Natural killer cell (primary cell): ENCODE measurements at regions not wholly inside any gene's neighbourhood (a gene's known extent, or its start where the extent isn't known, plus 50 kb on each side); places are given as distances from the start of the nearest gene placed in this dataset.

Experiments used
- ATAC-seq, 3 donors: fragments of 150-1000 bp in 2 of 3; fragments of 200-7000 bp in 1 of 3; cut with Tn5 transposase; 1 replicate in 1 of 3; 2 replicates in 2 of 3; pipeline ENCODE4 v1.10.0; 2021; ENCODE audit warnings: mild to moderate bottlenecking in 2 of 3, moderate library complexity in 2 of 3
- DNase-seq, 2 donors: peaks; one replicate each; pipeline versions ENCODE4 v3.0.0 to v3.0.0-alpha.2; 2013 to 2021; ENCODE audit warnings: mixed read lengths in 1 of 2
- H3K27ac ChIP-seq: one replicate; pipeline ENCODE4 v1.5.1; 2013; ENCODE audit warnings: mild to moderate bottlenecking, low read length
- H3K27me3 ChIP-seq: one replicate; pipeline ENCODE4 v1.6.1; 2013; ENCODE audit warnings: low read length; ENCODE audit not compliant: control insufficient read depth, insufficient read depth
- H3K36me3 ChIP-seq: one replicate; pipeline ENCODE4 v1.6.1; 2013; ENCODE audit warnings: low read length; ENCODE audit not compliant: control insufficient read depth, insufficient read depth
- H3K4me1 ChIP-seq: one replicate; pipeline ENCODE4 v1.6.1; 2013; ENCODE audit warnings: low read length; ENCODE audit not compliant: control insufficient read depth, insufficient read depth
- H3K4me3 ChIP-seq: one replicate; pipeline ENCODE4 v1.5.1; 2013; ENCODE audit warnings: low read length
- H3K9me3 ChIP-seq: one replicate; pipeline ENCODE4 v1.6.1; 2013; ENCODE audit warnings: low read length; ENCODE audit not compliant: control insufficient read depth, insufficient read depth
- H3K27ac Mint-ChIP-seq, 2 donors: one replicate each; pipeline ENCODE4 v1.8.0; 2022; ENCODE audit warnings: mild to moderate bottlenecking in 2 of 2, mixed read lengths in 2 of 2, moderate library complexity in 1 of 2
- H3K27me3 Mint-ChIP-seq, 2 donors: one replicate each; pipeline ENCODE4 v1.8.0; 2022; ENCODE audit warnings: low read depth in 2 of 2, mixed read lengths in 2 of 2
- H3K36me3 Mint-ChIP-seq: one replicate; pipeline ENCODE4 v1.8.0; 2022; ENCODE audit warnings: mixed read lengths
- H3K4me1 Mint-ChIP-seq, 2 donors: one replicate each; pipeline ENCODE4 v1.8.0; 2022; ENCODE audit warnings: mixed read lengths in 2 of 2
- H3K4me3 Mint-ChIP-seq: one replicate; pipeline ENCODE4 v1.8.0; 2022; ENCODE audit warnings: mild to moderate bottlenecking, moderate library complexity, mixed read lengths
- H3K9me3 Mint-ChIP-seq, 2 donors: one replicate each; pipeline ENCODE4 v1.8.0; 2022; ENCODE audit warnings: mixed read lengths in 2 of 2
- WGBS: methylation state at CpG from one replicate; pipeline ENCODE4 v1.1.7; 2013; ENCODE audit warnings: missing lambda C conversion rate; ENCODE audit not compliant: insufficient coverage; 5-methylcytosine and 5-hydroxymethylcytosine counted together
- intact Hi-C: fragments of 100-400 bp; cut with micrococcal nuclease; formaldehyde crosslinking; loops from one replicate; pipeline ENCODE4 v1.14.2; 2022
- TF ChIP-seq, protein P1 (sequence below): fragments of 200-600 bp; IDR thresholded peaks from one replicate; pipeline ENCODE4 v1.8.0; 2022; ENCODE audit warnings: antibody characterized with exemption

DNA sequence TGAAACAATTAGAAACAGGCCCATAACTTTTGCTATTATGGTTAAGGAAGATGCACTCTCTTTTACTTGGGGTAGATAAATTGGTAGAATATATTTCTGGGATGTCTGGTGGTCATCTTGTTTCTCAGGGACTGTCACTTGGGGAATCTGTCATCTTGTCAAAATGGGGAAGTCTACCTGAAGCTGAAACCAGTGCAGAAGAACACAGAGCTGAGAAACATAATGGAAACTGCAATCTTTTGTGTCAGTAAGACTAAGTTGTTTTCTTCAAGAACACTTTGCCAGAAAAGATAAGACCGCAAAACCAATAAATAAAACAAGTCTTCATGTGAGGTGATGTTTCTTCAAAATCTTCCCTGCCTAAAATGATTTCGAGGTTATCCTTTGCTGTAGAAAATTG is 92.0 kb downstream of the NAA11 start:
- ATAC-seq (no peak), DNase-seq (no peak)
- no peaks in the 10 kb centered on the region for H3K27me3 ChIP-seq
- Mint-ChIP-seq H3K4me3 (no peak overlapping the region), H3K4me1 (no peaks in the 10 kb centered on the region), H3K9me3 (peaks cover 0 to 2% of the 10 kb centered on the region in 2 donors), H3K27ac (no peak overlapping the region), H3K36me3 (no peaks in the 10 kb centered on the region), H3K27me3 (no peaks in the 10 kb centered on the region)
- TF ChIP-seq, protein P1, sequence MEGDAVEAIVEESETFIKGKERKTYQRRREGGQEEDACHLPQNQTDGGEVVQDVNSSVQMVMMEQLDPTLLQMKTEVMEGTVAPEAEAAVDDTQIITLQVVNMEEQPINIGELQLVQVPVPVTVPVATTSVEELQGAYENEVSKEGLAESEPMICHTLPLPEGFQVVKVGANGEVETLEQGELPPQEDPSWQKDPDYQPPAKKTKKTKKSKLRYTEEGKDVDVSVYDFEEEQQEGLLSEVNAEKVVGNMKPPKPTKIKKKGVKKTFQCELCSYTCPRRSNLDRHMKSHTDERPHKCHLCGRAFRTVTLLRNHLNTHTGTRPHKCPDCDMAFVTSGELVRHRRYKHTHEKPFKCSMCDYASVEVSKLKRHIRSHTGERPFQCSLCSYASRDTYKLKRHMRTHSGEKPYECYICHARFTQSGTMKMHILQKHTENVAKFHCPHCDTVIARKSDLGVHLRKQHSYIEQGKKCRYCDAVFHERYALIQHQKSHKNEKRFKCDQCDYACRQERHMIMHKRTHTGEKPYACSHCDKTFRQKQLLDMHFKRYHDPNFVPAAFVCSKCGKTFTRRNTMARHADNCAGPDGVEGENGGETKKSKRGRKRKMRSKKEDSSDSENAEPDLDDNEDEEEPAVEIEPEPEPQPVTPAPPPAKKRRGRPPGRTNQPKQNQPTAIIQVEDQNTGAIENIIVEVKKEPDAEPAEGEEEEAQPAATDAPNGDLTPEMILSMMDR = no peak
- no peak overlapping the region for H3K27ac ChIP-seq
- H3K9me3 ChIP-seq = no peaks in the 10 kb centered on the region
- WGBS = 100% methylated on average over 1 of the region's 2 CpGs
- no peaks in the 10 kb centered on the region for H3K4me1 ChIP-seq
- H3K4me3 ChIP-seq = no peak overlapping the region
- intact Hi-C loops = no loop called here
- H3K36me3 ChIP-seq = no peaks in the 10 kb centered on the region

DNA sequence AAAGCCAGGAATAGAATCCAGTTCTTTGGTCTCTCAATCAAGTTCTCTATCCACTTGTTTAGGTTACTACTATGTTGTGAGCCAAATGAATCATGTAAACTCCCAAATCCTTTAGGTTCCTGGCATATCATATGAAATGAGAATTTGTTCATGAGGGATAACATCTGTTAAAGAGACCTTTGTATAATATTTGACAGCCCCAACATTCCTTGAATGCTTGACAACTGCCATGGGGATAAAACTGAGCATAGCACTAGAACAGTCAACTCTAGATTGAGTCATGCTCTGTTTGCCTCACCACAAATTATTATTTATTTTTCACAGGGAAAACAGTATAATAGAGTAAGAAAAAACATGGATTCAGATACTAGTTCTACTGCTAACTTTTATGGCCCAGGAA is 93.3 kb downstream of the NAA11 start:
- no peak overlapping the region for H3K27ac ChIP-seq
- no peaks in the 10 kb centered on the region for H3K27me3 ChIP-seq
- DNase-seq (no peak), ATAC-seq (no peak)
- H3K4me3 Mint-ChIP-seq = no peak overlapping the region
- H3K4me3 ChIP-seq = no peak overlapping the region
- no peak overlapping the region for H3K27ac Mint-ChIP-seq
- no peaks in the 10 kb centered on the region for H3K27me3 Mint-ChIP-seq
- H3K36me3 Mint-ChIP-seq = no peaks in the 10 kb centered on the region
- H3K9me3 Mint-ChIP-seq = peaks cover 0 to 2% of the 10 kb centered on the region in 2 donors
- no peaks in the 10 kb centered on the region for H3K36me3 ChIP-seq
- TF ChIP-seq, protein P1 = no peak
- no peaks in the 10 kb centered on the region for H3K9me3 ChIP-seq
- intact Hi-C loops = no loop called here
- H3K4me1 Mint-ChIP-seq = no peaks in the 10 kb centered on the region
- no peaks in the 10 kb centered on the region for H3K4me1 ChIP-seq

DNA sequence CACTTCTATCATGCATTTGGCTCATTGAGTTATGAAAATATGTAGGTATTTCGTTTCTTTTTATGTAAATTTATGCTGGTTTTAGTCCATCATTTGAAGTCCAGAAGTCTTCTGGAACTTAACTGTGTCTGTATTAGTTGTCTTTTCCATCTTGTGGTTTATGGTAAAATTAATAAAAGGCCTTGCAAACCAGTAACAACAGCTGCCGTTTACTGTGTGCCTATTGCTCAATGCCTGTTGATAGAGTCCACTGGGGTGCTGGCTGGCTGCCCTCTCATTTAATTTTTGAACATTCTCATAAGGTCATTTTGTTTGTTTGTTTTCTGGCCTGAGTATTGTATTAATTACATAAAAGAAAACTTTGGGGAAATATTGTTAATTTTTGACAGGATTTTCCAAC is 98.0 kb downstream of the NAA11 start:
- no peaks in the 10 kb centered on the region for H3K36me3 Mint-ChIP-seq
- H3K27ac Mint-ChIP-seq = no peak overlapping the region
- Histone ChIP-seq H3K9me3 (no peaks in the 10 kb centered on the region), H3K27ac (no peak overlapping the region), H3K4me3 (no peak overlapping the region), H3K27me3 (no peaks in the 10 kb centered on the region), H3K36me3 (no peaks in the 10 kb centered on the region), H3K4me1 (no peaks in the 10 kb centered on the region)
- H3K4me1 Mint-ChIP-seq = no peaks in the 10 kb centered on the region
- H3K27me3 Mint-ChIP-seq = no peaks in the 10 kb centered on the region
- intact Hi-C loops = no loop called here
- TF ChIP-seq, protein P1 = no peak
- DNase-seq (no peak), ATAC-seq (no peak)
- H3K9me3 Mint-ChIP-seq = peaks cover 0 to 2% of the 10 kb centered on the region in 2 donors
- 75% methylated on average over 2 of the region's 2 CpGs for whole genome bisulfite sequencing
- no peak overlapping the region for H3K4me3 Mint-ChIP-seq

DNA sequence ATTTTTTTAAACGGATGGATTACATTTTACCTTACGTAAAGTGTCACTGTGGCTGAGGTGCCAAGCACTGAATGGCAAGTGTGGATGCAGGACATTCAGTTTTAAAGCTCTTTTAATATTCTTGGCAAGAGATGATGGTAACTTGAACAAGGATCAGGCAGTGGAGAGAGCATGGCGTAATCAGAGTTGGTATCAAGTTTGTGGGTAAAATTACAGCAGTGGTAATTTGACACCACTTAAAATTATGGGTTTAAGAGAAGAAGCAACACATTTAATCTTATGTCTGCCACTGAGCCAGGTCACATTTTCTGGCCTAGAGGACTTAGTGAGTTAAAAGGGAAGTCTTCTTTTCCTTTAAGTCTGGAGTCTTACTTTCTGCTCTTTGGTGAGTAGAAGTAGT is 100.5 kb downstream of the NAA11 start:
- WGBS = 66% methylated on average over 3 of the region's 3 CpGs
- intact Hi-C loops = no loop called here
- no peak for DNase-seq

More for the DNA sequence above, 100.5 kb downstream of the NAA11 start:
- Histone ChIP-seq H3K36me3 (no peaks in the 10 kb centered on the region), H3K4me1 (no peaks in the 10 kb centered on the region), H3K27ac (no peak overlapping the region), H3K9me3 (no peaks in the 10 kb centered on the region), H3K27me3 (no peaks in the 10 kb centered on the region), H3K4me3 (no peak overlapping the region)
- H3K27ac Mint-ChIP-seq = no peak overlapping the region
- no peaks in the 10 kb centered on the region for H3K4me1 Mint-ChIP-seq
- no peak for ATAC-seq
- H3K4me3 Mint-ChIP-seq = no peak overlapping the region
- TF ChIP-seq, protein P1 = no peak
- peaks cover 0 to under 1% of the 10 kb centered on the region in 2 donors for H3K9me3 Mint-ChIP-seq
- no peaks in the 10 kb centered on the region for H3K27me3 Mint-ChIP-seq
- H3K36me3 Mint-ChIP-seq = no peaks in the 10 kb centered on the region
